ENCODE measurements at regions not wholly inside any gene's neighbourhood (a gene's known extent, or its start where the extent isn't known, plus 50 kb on each side); places are given as distances from the start of the nearest gene placed in this dataset.

GRCh38 chr10:78382047-78382446, 348.4 kb downstream of the RPS24 start:
- intact Hi-C loops (cut with micrococcal nuclease): no loop called here
- H3K36me3 Mint-ChIP-seq (ENCODE audit: low read depth): no peaks in the 10 kb centered on the region
- DNase-seq (ENCODE audit: low spot score): no peak
- H3K27me3 Mint-ChIP-seq (ENCODE audit: insufficient read depth): peaks cover 7% of the 10 kb centered on the region
- H3K9me3 Mint-ChIP-seq: no peaks in the 10 kb centered on the region
- H3K4me1 Mint-ChIP-seq (ENCODE audit: low read depth): no peaks in the 10 kb centered on the region
- no peak overlapping the region for H3K4me3 Mint-ChIP-seq
- H3K27ac Mint-ChIP-seq: no peak overlapping the region

GRCh38 chr10:78382772-78383171, 349.1 kb downstream of the RPS24 start:
- no peak for DNase-seq (ENCODE audit: low spot score)
- Mint-ChIP-seq H3K4me1 (ENCODE audit: low read depth) (no peaks in the 10 kb centered on the region), H3K27me3 (ENCODE audit: insufficient read depth) (peaks cover 7% of the 10 kb centered on the region), H3K36me3 (ENCODE audit: low read depth) (no peaks in the 10 kb centered on the region), H3K4me3 (no peak overlapping the region), H3K27ac (no peak overlapping the region), H3K9me3 (no peaks in the 10 kb centered on the region)
- intact Hi-C loops (cut with micrococcal nuclease): no loop called here

GRCh38 chr10:78383378-78384048, 349.9 kb downstream of the RPS24 start:
- no peaks in the 10 kb centered on the region for H3K9me3 Mint-ChIP-seq

GRCh38 chr10:78384049-78384431, 350.4 kb downstream of the RPS24 start:
- no peak for DNase-seq (ENCODE audit: low spot score)
- no peaks in the 10 kb centered on the region for H3K36me3 Mint-ChIP-seq (ENCODE audit: low read depth)
- no peaks in the 10 kb centered on the region for H3K4me1 Mint-ChIP-seq (ENCODE audit: low read depth)
- intact Hi-C loops (cut with micrococcal nuclease): no loop called here
- no peak overlapping the region for H3K4me3 Mint-ChIP-seq
- H3K27ac Mint-ChIP-seq: no peak overlapping the region
- H3K9me3 Mint-ChIP-seq: no peaks in the 10 kb centered on the region
- H3K27me3 Mint-ChIP-seq (ENCODE audit: insufficient read depth): peaks cover 7% of the 10 kb centered on the region

More at GRCh38 chr10:78383378-78384048, 349.9 kb downstream of the RPS24 start:
- intact Hi-C loops (cut with micrococcal nuclease): no loop called here
- peaks cover 7% of the 10 kb centered on the region for H3K27me3 Mint-ChIP-seq (ENCODE audit: insufficient read depth)
- no peak for DNase-seq (ENCODE audit: low spot score)
- no peaks in the 10 kb centered on the region for H3K4me1 Mint-ChIP-seq (ENCODE audit: low read depth)
- no peak overlapping the region for H3K4me3 Mint-ChIP-seq
- H3K36me3 Mint-ChIP-seq (ENCODE audit: low read depth): no peaks in the 10 kb centered on the region
- H3K27ac Mint-ChIP-seq: no peak overlapping the region

- Mint-ChIP-seq H3K27me3 (ENCODE audit: insufficient read depth) (peaks cover 4% of the 10 kb centered on the region), H3K4me3 (no peak overlapping the region), H3K4me1 (ENCODE audit: low read depth) (no peaks in the 10 kb centered on the region), H3K9me3 (no peaks in the 10 kb centered on the region), H3K36me3 (ENCODE audit: low read depth) (no peaks in the 10 kb centered on the region), H3K27ac (no peak overlapping the region)
- intact Hi-C loops (cut with micrococcal nuclease): no loop called here
- no peak for DNase-seq (ENCODE audit: low spot score)
Measured at GRCh38 chr10:78385599-78385998, 351.9 kb downstream of the RPS24 start.

- Mint-ChIP-seq H3K4me3 (no peak overlapping the region), H3K4me1 (ENCODE audit: low read depth) (no peaks in the 10 kb centered on the region), H3K9me3 (no peaks in the 10 kb centered on the region), H3K27ac (no peak overlapping the region), H3K27me3 (ENCODE audit: insufficient read depth) (peaks cover 4% of the 10 kb centered on the region), H3K36me3 (ENCODE audit: low read depth) (no peaks in the 10 kb centered on the region)
- no peak for DNase-seq (ENCODE audit: low spot score)
- intact Hi-C loops (cut with micrococcal nuclease): no loop called here
Measured at GRCh38 chr10:78386509-78386908, 352.8 kb downstream of the RPS24 start.

GRCh38 chr10:78388331-78389050, 354.8 kb downstream of the RPS24 start:
- no peaks in the 10 kb centered on the region for H3K4me1 Mint-ChIP-seq (ENCODE audit: low read depth)
- no peaks in the 10 kb centered on the region for H3K36me3 Mint-ChIP-seq (ENCODE audit: low read depth)
- peaks cover 4% of the 10 kb centered on the region for H3K27me3 Mint-ChIP-seq (ENCODE audit: insufficient read depth)
- no peak overlapping the region for H3K4me3 Mint-ChIP-seq
- no peak overlapping the region for H3K27ac Mint-ChIP-seq
- intact Hi-C loops (cut with micrococcal nuclease): no loop called here
- no peaks in the 10 kb centered on the region for H3K9me3 Mint-ChIP-seq
- DNase-seq (ENCODE audit: low spot score): no peak

- H3K27me3 Mint-ChIP-seq (ENCODE audit: insufficient read depth): peaks cover 4% of the 10 kb centered on the region
- no peak overlapping the region for H3K27ac Mint-ChIP-seq
- H3K4me3 Mint-ChIP-seq: no peak overlapping the region
- H3K36me3 Mint-ChIP-seq (ENCODE audit: low read depth): no peaks in the 10 kb centered on the region
- H3K4me1 Mint-ChIP-seq (ENCODE audit: low read depth): no peaks in the 10 kb centered on the region
- H3K9me3 Mint-ChIP-seq: no peaks in the 10 kb centered on the region
- no peak for DNase-seq (ENCODE audit: low spot score)
- intact Hi-C loops (cut with micrococcal nuclease): no loop called here
Measured at GRCh38 chr10:78389419-78389818, 355.8 kb downstream of the RPS24 start.

- no peaks in the 10 kb centered on the region for H3K9me3 Mint-ChIP-seq
- H3K27me3 Mint-ChIP-seq (ENCODE audit: insufficient read depth): peaks cover 3% of the 10 kb centered on the region
- intact Hi-C loops (cut with micrococcal nuclease): no loop called here
Measured at GRCh38 chr10:78390051-78390450, 356.4 kb downstream of the RPS24 start.

GRCh38 chr10:78390817-78391216, 357.2 kb downstream of the RPS24 start:
- intact Hi-C loops (cut with micrococcal nuclease): no loop called here
- no peaks in the 10 kb centered on the region for H3K9me3 Mint-ChIP-seq
- no peak overlapping the region for H3K4me3 Mint-ChIP-seq
- H3K27ac Mint-ChIP-seq: no peak overlapping the region
- no peaks in the 10 kb centered on the region for H3K36me3 Mint-ChIP-seq (ENCODE audit: low read depth)
- H3K27me3 Mint-ChIP-seq (ENCODE audit: insufficient read depth): no peaks in the 10 kb centered on the region
- DNase-seq (ENCODE audit: low spot score): no peak
- H3K4me1 Mint-ChIP-seq (ENCODE audit: low read depth): no peaks in the 10 kb centered on the region

More at GRCh38 chr10:78390051-78390450, 356.4 kb downstream of the RPS24 start:
- no peak for DNase-seq (ENCODE audit: low spot score)
- no peak overlapping the region for H3K4me3 Mint-ChIP-seq
- H3K36me3 Mint-ChIP-seq (ENCODE audit: low read depth): no peaks in the 10 kb centered on the region
- no peak overlapping the region for H3K27ac Mint-ChIP-seq
- no peaks in the 10 kb centered on the region for H3K4me1 Mint-ChIP-seq (ENCODE audit: low read depth)

- Mint-ChIP-seq H3K9me3 (no peaks in the 10 kb centered on the region), H3K36me3 (ENCODE audit: low read depth) (no peaks in the 10 kb centered on the region), H3K4me1 (ENCODE audit: low read depth) (no peaks in the 10 kb centered on the region), H3K4me3 (no peak overlapping the region), H3K27me3 (ENCODE audit: insufficient read depth) (no peaks in the 10 kb centered on the region), H3K27ac (no peak overlapping the region)
- DNase-seq (ENCODE audit: low spot score): no peak
- intact Hi-C loops (cut with micrococcal nuclease): no loop called here
Measured at GRCh38 chr10:78391585-78391984, 357.9 kb downstream of the RPS24 start.

GRCh38 chr10:78392197-78392596, 358.5 kb downstream of the RPS24 start:
- H3K27ac Mint-ChIP-seq: no peak overlapping the region
- no peaks in the 10 kb centered on the region for H3K36me3 Mint-ChIP-seq (ENCODE audit: low read depth)
- intact Hi-C loops (cut with micrococcal nuclease): no loop called here
- H3K4me3 Mint-ChIP-seq: no peak overlapping the region
- H3K27me3 Mint-ChIP-seq (ENCODE audit: insufficient read depth): no peaks in the 10 kb centered on the region
- no peaks in the 10 kb centered on the region for H3K4me1 Mint-ChIP-seq (ENCODE audit: low read depth)
- DNase-seq (ENCODE audit: low spot score): no peak
- no peaks in the 10 kb centered on the region for H3K9me3 Mint-ChIP-seq

GRCh38 chr10:78393094-78393493, 359.4 kb downstream of the RPS24 start:
- Mint-ChIP-seq H3K36me3 (ENCODE audit: low read depth) (no peaks in the 10 kb centered on the region), H3K9me3 (no peaks in the 10 kb centered on the region), H3K4me3 (no peak overlapping the region), H3K27ac (no peak overlapping the region), H3K27me3 (ENCODE audit: insufficient read depth) (peaks cover 3% of the 10 kb centered on the region), H3K4me1 (ENCODE audit: low read depth) (no peaks in the 10 kb centered on the region)
- intact Hi-C loops (cut with micrococcal nuclease): no loop called here
- DNase-seq (ENCODE audit: low spot score): no peak

Data from activated T-helper 1 cell treated with anti-CD3 and anti-CD28 coated beads, Interleukin-12 subunit alpha, Interleukin-12 subunit beta, Interleukin-2, Interleukin-4 antibody, amounts not matched to agents 30 ng/mL and 10 ng/mL and 1 ng/mL, durations not matched to agents 14 hours and 24 hours and 36 hours (primary cell).